Naive B cell (primary cell): ENCODE measurements at regions not wholly inside any gene's neighbourhood (a gene's known extent, or its start where the extent isn't known, plus 50 kb on each side); places are given as distances from the start of the nearest gene placed in this dataset.
A peak's percentile ranks its signal among the peaks of the same experiment; 100 is the strongest.

ENCODE experiments used
- ATAC-seq, 2 donors: fragments of 150-1000 bp; cut with Tn5 transposase; 2 replicates each; pipeline ENCODE4 v1.10.0; 2021; ENCODE audit warnings: low read depth in 2 of 2, mild to moderate bottlenecking in 2 of 2, moderate library complexity in 2 of 2
- DNase-seq: peaks from one replicate; pipeline ENCODE4 v3.0.0; 2022
- H3K27ac Mint-ChIP-seq, 6 donors: one replicate each; pipeline ENCODE4 v1.8.0; 2020 to 2022; ENCODE audit warnings: mild to moderate bottlenecking in 6 of 6, mixed read lengths in 6 of 6, moderate library complexity in 5 of 6, inconsistent platforms in 2 of 6
- H3K27me3 Mint-ChIP-seq, 3 donors: one replicate each; pipeline ENCODE4 v1.8.0; 2021 to 2022; ENCODE audit warnings: mixed read lengths in 3 of 3, mild to moderate bottlenecking in 1 of 3
- H3K36me3 Mint-ChIP-seq, 2 donors: one replicate each; pipeline ENCODE4 v1.8.0; 2020 to 2022; ENCODE audit warnings: mixed read lengths in 2 of 2, inconsistent platforms in 1 of 2, mild to moderate bottlenecking in 1 of 2
- H3K4me1 Mint-ChIP-seq, 3 donors: one replicate each; pipeline ENCODE4 v1.8.0; 2020 to 2022; ENCODE audit warnings: mixed read lengths in 3 of 3, inconsistent platforms in 1 of 3, mild to moderate bottlenecking in 1 of 3, moderate library complexity in 1 of 3
- H3K4me3 Mint-ChIP-seq, 8 donors: one replicate each; pipeline ENCODE4 v1.8.0; 2020 to 2022; ENCODE audit warnings: mild to moderate bottlenecking in 8 of 8, mixed read lengths in 8 of 8, moderate library complexity in 8 of 8, inconsistent platforms in 2 of 8
- H3K9me3 Mint-ChIP-seq, 7 donors: one replicate each; pipeline ENCODE4 v1.8.0; 2020 to 2022; ENCODE audit warnings: mixed read lengths in 7 of 7, mild to moderate bottlenecking in 5 of 7, inconsistent platforms in 2 of 7, moderate library complexity in 1 of 7

DNA sequence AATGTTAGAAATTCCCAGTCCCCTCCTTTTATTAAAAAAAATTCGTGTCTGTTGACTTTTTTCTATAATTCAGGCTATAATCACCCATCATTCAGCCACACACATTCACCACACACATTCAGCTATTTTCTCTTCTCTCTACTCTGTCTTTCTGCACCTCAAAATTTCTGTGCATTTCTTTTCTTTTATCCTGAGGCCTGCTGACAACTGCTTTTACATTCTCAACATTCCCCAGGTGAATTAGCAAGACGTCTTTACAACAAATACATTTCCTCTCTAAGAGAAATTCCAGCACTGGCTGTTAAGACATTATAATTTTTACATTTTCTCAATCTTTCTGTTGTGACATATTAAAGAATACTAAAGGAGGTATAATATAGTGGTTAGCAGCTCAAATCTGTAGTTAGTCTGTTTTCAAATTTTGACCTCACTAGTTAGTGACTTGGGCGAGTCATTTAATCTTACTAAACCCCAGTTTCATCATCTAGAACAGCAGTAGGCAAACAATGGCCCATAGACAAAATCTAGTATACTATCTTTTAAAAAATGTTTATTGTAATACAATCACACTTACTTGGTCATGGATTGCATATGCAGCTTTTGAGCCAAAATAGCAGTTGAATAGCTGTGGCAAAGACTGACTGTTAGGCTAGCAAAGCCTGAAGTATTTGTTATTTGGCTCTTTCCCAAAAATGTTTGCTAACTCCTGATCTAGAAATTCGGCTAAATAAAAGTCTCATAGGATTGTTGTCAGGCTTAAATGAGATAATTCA lies 350.7 kb downstream of the NSUN3 start:
- Mint-ChIP-seq H3K9me3 (peaks cover 0 to 4% (median 0%) of the 10 kb centered on the region in 7 donors), H3K36me3 (no peaks in the 10 kb centered on the region), H3K4me3 (no peak overlapping the region), H3K4me1 (no peaks in the 10 kb centered on the region), H3K27ac (no peak overlapping the region), H3K27me3 (no peaks in the 10 kb centered on the region)
- ATAC-seq (no peak), DNase-seq (no peak)

DNA sequence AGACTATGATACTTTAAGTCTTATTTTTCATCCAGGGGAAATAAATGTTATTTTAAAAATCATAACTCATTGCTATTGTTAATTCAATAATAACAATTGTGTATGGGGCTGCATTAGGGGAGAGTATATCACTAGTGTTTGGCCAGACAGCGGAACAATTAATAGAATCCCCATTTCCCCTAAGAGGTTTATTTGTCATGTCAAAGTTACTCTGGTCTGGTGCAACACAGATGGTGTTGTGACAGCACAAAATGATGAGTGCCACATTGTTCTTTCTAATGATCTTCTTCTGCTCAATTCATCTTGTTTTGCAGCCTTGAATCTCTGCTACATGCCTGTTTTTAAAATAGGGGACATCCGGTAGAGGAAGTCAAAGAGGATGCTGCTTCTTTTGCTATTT lies 351.6 kb downstream of the NSUN3 start:
- DNase-seq (no peak), ATAC-seq (no peak)
- peaks cover 0 to 7% (median 3%) of the 10 kb centered on the region in 7 donors for H3K9me3 Mint-ChIP-seq
- no peaks in the 10 kb centered on the region for H3K4me1 Mint-ChIP-seq
- H3K27me3 Mint-ChIP-seq: no peaks in the 10 kb centered on the region
- H3K4me3 Mint-ChIP-seq: no peak overlapping the region
- H3K36me3 Mint-ChIP-seq: no peaks in the 10 kb centered on the region
- H3K27ac Mint-ChIP-seq: no peak overlapping the region

DNA sequence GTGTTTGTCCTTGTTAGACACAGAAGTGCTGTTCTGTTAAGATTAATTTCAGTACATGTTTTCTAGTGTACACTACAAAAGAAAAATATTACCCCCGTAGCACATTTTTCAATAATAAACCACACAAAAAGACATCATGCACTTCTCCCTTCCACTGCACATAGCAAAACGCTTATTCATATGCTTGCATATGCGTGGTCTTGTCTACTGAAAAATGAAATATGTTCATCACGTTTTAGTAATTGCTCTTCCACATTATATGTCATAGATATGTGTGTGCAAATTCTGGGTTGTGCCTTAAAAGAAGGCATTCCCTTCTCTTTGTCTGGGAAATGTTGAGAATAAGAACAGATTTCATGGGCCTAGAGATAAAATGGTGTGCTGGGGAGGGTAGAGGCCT lies 353.9 kb downstream of the NSUN3 start:
- no peaks in the 10 kb centered on the region for H3K36me3 Mint-ChIP-seq
- no peaks in the 10 kb centered on the region for H3K27me3 Mint-ChIP-seq
- H3K4me1 Mint-ChIP-seq: no peaks in the 10 kb centered on the region
- H3K4me3 Mint-ChIP-seq: no peak overlapping the region
- peaks cover 3 to 17% (median 9%) of the 10 kb centered on the region in 7 donors for H3K9me3 Mint-ChIP-seq
- ATAC-seq: no peak
- no peak for DNase-seq
- no peak overlapping the region for H3K27ac Mint-ChIP-seq

DNA sequence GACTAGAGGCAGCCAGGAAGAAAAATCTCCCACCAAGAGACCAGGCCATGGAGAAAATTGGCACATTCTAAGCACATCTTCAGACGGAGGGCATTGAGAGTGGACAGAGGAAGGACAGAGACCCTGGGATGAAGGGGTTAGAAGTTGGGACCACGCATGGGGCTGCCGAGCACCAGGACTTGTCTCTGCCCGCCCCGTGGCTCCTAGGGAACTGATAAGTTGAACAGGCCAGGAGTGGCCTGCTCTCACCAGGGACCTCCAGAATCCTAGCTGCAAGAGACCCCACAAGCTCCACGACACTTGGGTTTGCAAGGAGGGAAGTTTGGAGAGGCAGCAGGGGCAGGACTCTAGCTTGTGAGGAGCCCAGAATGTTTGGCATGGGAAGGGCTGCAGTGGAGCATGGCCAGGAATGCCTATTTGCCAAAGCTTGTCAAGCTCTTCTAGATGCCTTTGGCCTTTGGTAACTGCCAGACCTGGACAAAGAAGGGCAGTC lies 355.1 kb downstream of the NSUN3 start:
- H3K4me1 Mint-ChIP-seq: no peaks in the 10 kb centered on the region
- ATAC-seq (no peak), DNase-seq (no peak)
- H3K27ac Mint-ChIP-seq: no peak overlapping the region
- H3K4me3 Mint-ChIP-seq: no peak overlapping the region
- no peaks in the 10 kb centered on the region for H3K36me3 Mint-ChIP-seq
- H3K27me3 Mint-ChIP-seq: no peaks in the 10 kb centered on the region
- H3K9me3 Mint-ChIP-seq: peaks cover 5 to 22% (median 11%) of the 10 kb centered on the region in 7 donors

DNA sequence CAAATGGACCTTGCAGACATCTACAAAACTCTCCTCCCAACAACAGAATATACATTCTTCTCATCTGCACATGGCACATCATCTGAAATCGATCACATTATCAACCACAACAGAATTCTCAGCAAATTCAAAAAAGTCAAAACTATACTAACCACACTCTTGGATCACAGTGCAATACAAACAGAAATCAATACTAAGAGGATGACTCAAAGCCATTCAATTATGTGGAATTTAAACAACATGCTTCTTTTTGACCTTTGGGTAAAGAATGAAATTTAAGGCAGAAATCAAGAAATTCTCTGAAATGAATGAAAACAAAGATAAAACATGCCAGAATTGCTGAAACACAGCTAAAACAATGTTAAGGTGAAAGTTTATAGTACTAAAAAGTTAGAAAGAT lies 358.1 kb downstream of the NSUN3 start:
- DNase-seq (no peak), ATAC-seq (no peak)
- no peaks in the 10 kb centered on the region for H3K36me3 Mint-ChIP-seq
- H3K9me3 Mint-ChIP-seq: peaks cover 8 to 29% (median 15%) of the 10 kb centered on the region in 7 donors
- no peak overlapping the region for H3K4me3 Mint-ChIP-seq
- no peaks in the 10 kb centered on the region for H3K27me3 Mint-ChIP-seq
- no peaks in the 10 kb centered on the region for H3K4me1 Mint-ChIP-seq
- no peak overlapping the region for H3K27ac Mint-ChIP-seq

DNA sequence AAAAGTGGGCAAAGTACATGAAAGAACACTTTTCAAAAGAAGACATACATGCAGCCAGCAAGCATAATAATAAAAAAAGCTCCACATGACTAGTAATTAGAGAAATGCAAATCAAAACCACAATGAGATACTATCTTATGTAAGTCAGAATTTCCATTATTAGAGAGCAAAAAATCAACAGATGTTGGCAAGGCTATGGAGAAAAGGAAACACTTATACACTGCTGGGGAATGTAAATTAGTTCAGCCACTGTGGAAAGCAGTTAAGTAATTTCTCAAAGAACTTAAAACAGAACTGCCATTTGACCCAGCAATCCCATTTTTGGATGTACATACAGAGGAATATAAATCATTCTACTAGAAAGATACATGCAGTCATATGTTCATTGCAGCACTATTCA lies 360.7 kb downstream of the NSUN3 start:
- ATAC-seq: no peak
- Mint-ChIP-seq H3K4me3 (no peak overlapping the region), H3K4me1 (no peaks in the 10 kb centered on the region), H3K27me3 (no peaks in the 10 kb centered on the region), H3K36me3 (no peaks in the 10 kb centered on the region), H3K27ac (no peak overlapping the region), H3K9me3 (peaks cover 10 to 44% (median 17%) of the 10 kb centered on the region in 7 donors)
- no peak for DNase-seq

DNA sequence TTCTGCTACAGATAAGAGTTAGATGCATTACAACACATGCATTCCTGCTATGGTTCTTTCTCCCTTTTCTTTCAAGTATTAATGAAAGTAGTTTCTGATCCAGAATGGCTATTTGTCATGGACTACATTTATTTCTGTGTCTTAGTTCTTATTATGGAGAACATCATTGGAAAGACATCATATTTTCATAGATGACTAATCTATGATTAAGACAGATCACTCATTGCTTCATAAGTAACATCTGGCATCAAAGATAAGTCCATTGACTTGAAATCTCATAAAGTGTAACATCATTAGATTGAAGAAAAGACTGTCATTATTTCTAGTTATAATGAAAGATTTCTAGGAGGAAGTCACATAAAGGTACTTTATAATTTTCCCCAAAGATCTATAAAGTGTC lies 366.7 kb downstream of the NSUN3 start:
- Mint-ChIP-seq H3K27ac (no peak overlapping the region), H3K27me3 (no peaks in the 10 kb centered on the region)
- ATAC-seq: no peak

DNA sequence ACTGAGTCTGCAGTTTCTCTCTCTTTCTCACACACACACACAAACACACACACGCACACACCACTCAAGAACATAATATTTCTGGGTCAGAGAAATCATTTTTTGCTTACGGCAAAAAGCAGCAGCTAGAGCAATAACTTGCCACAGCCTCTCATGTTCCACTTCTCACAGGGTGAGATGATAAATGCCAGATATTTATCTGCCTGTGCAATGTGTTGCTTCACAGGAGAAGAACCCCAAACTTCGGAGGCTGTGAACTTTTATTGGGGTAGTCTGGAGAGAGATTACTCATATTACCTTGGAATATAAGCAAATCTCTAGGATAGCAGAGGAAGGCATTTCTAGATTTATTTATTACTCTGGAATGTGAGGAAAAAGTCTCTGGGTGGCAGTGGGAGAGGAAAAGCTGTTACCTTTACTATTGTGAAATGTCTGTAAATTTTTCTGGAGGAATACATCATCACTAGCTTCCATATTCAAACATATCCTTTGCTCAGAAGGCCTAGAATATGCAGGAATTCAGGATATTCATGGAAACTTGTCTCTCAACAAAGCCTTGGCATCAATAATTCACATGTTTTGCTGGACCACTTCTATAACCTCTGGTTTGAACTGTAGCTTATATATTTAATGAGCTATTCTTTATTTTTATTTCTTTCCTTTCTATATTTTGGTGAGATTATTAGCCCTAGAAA lies 369.2 kb downstream of the NSUN3 start:
- H3K36me3 Mint-ChIP-seq: no peaks in the 10 kb centered on the region
- H3K4me3 Mint-ChIP-seq: no peak overlapping the region
- no peak overlapping the region for H3K27ac Mint-ChIP-seq
- H3K27me3 Mint-ChIP-seq: no peaks in the 10 kb centered on the region
- DNase-seq (no peak), ATAC-seq (no peak)
- H3K4me1 Mint-ChIP-seq: no peaks in the 10 kb centered on the region
- peaks cover 0 to 7% (median 6%) of the 10 kb centered on the region in 7 donors for H3K9me3 Mint-ChIP-seq

More for the DNA sequence above, 366.7 kb downstream of the NSUN3 start:
- Mint-ChIP-seq H3K4me3 (no peak overlapping the region), H3K36me3 (no peaks in the 10 kb centered on the region), H3K9me3 (peaks cover 0 to 18% (median 13%) of the 10 kb centered on the region in 7 donors), H3K4me1 (no peaks in the 10 kb centered on the region)
- no peak for DNase-seq

DNA sequence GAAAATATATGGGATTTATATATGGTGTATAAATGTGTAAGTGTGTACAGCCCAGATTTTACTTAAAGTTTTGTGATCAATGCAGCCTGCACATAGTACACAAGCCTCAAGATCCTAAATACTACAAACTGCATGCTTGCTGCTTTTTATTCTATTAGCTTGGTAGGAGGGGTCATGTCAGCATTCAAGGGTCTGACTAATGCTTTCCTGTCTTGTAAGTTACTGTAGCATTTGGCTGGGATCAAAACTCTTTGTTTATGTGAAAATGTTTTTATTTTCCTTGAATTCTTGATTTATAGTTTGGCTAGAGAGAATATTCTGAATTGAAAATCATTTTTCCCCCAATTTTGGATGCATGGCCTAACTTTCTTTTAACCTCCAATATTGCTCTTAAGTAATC lies 370.9 kb downstream of the NSUN3 start:
- Mint-ChIP-seq H3K4me3 (no peak overlapping the region), H3K4me1 (no peaks in the 10 kb centered on the region), H3K27me3 (no peaks in the 10 kb centered on the region), H3K36me3 (no peaks in the 10 kb centered on the region), H3K9me3 (peaks cover 0 to 8% (median 0%) of the 10 kb centered on the region in 7 donors), H3K27ac (no peak overlapping the region)
- DNase-seq: no peak
- ATAC-seq: no peak

DNA sequence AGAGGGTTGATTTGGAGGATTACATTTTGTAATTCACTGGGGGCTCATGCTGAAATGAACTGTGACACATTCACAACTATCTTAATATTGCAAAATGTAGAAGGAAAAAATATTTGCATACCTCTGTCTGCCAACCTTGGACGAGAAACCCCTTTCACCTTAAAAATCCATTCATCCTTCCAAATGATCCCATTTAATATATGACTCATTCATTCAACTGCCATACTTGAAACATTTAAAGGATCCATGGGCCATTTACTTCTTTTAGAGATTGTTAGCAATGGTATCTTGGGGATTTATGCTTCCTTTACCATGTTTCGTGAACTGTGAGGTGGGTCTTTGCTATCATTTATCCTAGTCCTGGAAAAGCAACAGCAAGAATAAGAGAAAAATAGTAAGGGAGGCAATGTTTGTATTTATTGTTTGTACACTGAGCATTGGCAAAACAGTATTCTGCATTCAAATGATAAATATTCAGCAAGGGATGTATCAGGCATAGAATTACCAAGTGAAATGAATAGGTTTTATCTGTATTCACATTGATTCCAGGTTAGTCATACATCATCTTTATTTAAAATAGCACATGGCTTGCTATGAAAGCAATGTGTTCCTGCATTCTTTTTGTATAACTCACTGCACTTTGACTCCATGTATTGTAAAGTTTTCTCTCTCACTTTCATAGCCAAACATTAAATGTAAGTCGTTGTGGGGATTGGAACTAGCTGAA lies 378.1 kb downstream of the NSUN3 start:
- DNase-seq (no peak), ATAC-seq (no peak)
- Mint-ChIP-seq H3K4me3 (no peak overlapping the region), H3K27ac (no peak overlapping the region), H3K27me3 (no peaks in the 10 kb centered on the region), H3K4me1 (no peaks in the 10 kb centered on the region), H3K36me3 (no peaks in the 10 kb centered on the region), H3K9me3 (peaks cover 0 to 9% (median 0%) of the 10 kb centered on the region in 7 donors)

DNA sequence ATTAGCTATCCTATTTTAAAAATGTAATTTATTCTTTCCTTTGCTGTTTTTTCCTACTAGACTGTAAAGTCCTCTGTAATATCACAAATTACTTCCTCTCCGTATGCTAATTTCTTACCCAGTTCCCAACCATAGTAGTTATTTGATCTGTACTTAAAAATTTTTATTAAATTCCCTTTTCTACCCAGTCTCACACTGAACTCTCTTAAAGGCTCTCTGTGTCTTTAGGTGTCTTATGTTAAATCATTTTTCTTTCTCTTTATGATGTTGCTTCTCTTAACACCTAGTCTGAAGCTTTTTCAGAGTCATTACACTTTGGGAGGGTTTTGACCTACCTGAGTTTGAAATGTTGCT lies 378.6 kb downstream of the NSUN3 start:
- Mint-ChIP-seq H3K9me3 (peaks cover 0 to 9% (median 0%) of the 10 kb centered on the region in 7 donors), H3K36me3 (no peaks in the 10 kb centered on the region), H3K4me3 (no peak overlapping the region), H3K4me1 (no peaks in the 10 kb centered on the region), H3K27ac (no peak overlapping the region), H3K27me3 (no peaks in the 10 kb centered on the region)
- ATAC-seq (no peak), DNase-seq (no peak)

DNA sequence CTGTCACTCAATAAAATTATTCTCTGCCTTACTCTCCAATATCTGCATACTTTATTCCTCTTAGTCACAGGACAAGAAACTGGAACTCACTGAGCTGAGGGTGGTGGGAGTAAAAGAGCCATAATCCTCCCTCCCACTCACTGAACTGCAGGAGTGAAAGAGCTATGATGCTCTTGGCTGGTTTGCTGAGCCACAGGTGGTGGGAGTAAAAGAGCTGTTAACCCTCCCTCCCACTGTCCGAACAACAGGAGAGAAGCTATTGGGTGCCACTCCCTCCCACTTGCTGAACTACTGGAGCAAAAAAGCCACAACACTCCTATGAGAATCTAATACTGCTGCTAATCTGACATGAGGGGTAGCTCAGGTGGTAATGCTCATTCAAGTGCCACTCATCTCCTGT lies 391.0 kb downstream of the NSUN3 start:
- H3K27ac Mint-ChIP-seq: peak overlapping the region in 1 of 6 donors; percentile 35
- H3K4me1 Mint-ChIP-seq: no peaks in the 10 kb centered on the region
- H3K4me3 Mint-ChIP-seq: no peak overlapping the region
- no peaks in the 10 kb centered on the region for H3K27me3 Mint-ChIP-seq
- peaks cover 0 to 9% (median 5%) of the 10 kb centered on the region in 7 donors for H3K9me3 Mint-ChIP-seq
- DNase-seq (no peak), ATAC-seq (no peak)
- no peaks in the 10 kb centered on the region for H3K36me3 Mint-ChIP-seq

DNA sequence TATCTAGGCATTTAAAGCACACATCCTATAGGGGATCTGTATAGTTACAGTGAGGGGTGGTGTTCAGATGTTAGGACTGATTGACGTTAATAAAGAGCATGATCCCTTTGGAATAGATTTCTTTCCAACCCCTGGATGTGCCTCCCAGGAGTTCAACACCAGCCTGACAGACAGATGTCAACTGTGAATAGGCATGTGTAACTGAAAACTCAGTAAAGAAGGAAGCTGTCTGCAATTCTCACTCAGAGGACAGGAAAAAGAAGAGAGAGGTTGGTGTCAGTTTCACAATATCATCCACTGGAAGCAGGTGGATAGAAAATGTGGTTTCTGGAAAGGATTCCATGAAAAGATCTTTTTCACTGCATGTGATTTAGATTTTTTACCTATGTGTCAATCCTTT lies 396.3 kb downstream of the NSUN3 start:
- Mint-ChIP-seq H3K27ac (no peak overlapping the region), H3K27me3 (no peaks in the 10 kb centered on the region), H3K9me3 (peaks cover 0 to 14% (median 2%) of the 10 kb centered on the region in 7 donors), H3K4me1 (no peaks in the 10 kb centered on the region), H3K36me3 (no peaks in the 10 kb centered on the region), H3K4me3 (no peak overlapping the region)
- ATAC-seq (no peak), DNase-seq (no peak)

DNA sequence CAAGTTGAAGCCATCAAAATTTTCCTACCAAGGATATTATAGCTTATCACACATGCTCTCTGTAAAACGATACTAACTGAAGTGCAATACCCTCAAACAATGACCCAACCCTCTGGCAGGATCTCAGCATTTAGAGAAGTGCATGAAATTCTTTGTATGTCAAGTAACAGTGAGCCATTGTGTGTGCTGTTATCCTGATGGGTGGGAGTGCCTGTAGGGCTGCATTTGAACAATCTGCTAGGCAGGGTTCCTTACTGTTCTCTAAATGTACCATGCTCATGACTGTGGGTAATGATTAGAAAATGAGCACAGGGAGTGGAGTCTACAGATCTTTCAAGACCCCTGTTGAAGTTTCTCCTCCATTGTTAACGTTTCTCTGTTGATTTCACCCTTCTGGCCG lies 398.1 kb downstream of the NSUN3 start:
- peaks cover 0 to 14% (median 2%) of the 10 kb centered on the region in 7 donors for H3K9me3 Mint-ChIP-seq
- ATAC-seq (no peak), DNase-seq (no peak)
- no peak overlapping the region for H3K4me3 Mint-ChIP-seq
- H3K4me1 Mint-ChIP-seq: no peaks in the 10 kb centered on the region
- no peaks in the 10 kb centered on the region for H3K27me3 Mint-ChIP-seq
- H3K36me3 Mint-ChIP-seq: no peaks in the 10 kb centered on the region
- H3K27ac Mint-ChIP-seq: no peak overlapping the region
